Keratinocyte (primary cell): ENCODE measurements at regions not wholly inside any gene's neighbourhood (a gene's known extent, or its start where the extent isn't known, plus 50 kb on each side); places are given as distances from the start of the nearest gene placed in this dataset.

Experiments
- DNase-seq: peaks from one replicate; pipeline ENCODE4 v3.0.0-alpha.2; 2011; ENCODE audit warnings: low read depth, missing footprints, low spot score
- FAIRE-seq: peaks from 2 replicates; lab custom pipeline; 2011; peaks lifted over from hg19 to GRCh38; lab: Jason Lieb, UNC
- H2AFZ ChIP-seq: 2 replicates; pipeline ENCODE4 v1.6.0; 2012; ENCODE audit warnings: low read length, control low read depth, inconsistent platforms; ENCODE audit not compliant: control insufficient read depth
- H3K27ac ChIP-seq: 2 replicates; pipeline ENCODE4 v1.5.1; 2011; ENCODE audit warnings: low read length; ENCODE audit not compliant: control insufficient read depth, insufficient read depth
- H3K27me3 ChIP-seq: 3 replicates; pipeline ENCODE4 v1.6.0; 2011; ENCODE audit warnings: low read length; ENCODE audit not compliant: control insufficient read depth, insufficient read depth; ENCODE audit errors: extremely low read depth
- H3K36me3 ChIP-seq, 2 experiments: 2 replicates in 1 of 2; 3 replicates in 1 of 2; pipeline ENCODE4 v1.5.1; 2011; ENCODE audit warnings: low read length in 2 of 2, mild to moderate bottlenecking in 1 of 2; ENCODE audit not compliant: control insufficient read depth in 2 of 2, insufficient read depth in 2 of 2; ENCODE audit errors: extremely low read depth in 1 of 2
- H3K4me1 ChIP-seq: 3 replicates; pipeline ENCODE4 v1.5.1; 2011; ENCODE audit warnings: low read length; ENCODE audit not compliant: control insufficient read depth, insufficient read depth; ENCODE audit errors: extremely low read depth
- H3K4me2 ChIP-seq: 3 replicates; pipeline ENCODE4 v1.6.0; 2011; ENCODE audit warnings: low read depth, low read length; ENCODE audit not compliant: control insufficient read depth, insufficient read depth; ENCODE audit errors: extremely low read depth
- H3K4me3 ChIP-seq, 3 experiments: fragments of 200-600 bp in 1 of 3; sonication (generic) in 1 of 3; 2 replicates in 2 of 3; 3 replicates in 1 of 3; pipeline ENCODE4 v1.5.1; 2011 to 2016; ENCODE audit warnings: low read length in 3 of 3, mild to moderate bottlenecking in 3 of 3, control low read depth in 2 of 3, inconsistent platforms in 1 of 3, low read depth in 1 of 3, mixed read lengths in 1 of 3, mixed run types in 1 of 3, moderate library complexity in 1 of 3; ENCODE audit not compliant: control insufficient read depth in 2 of 3, insufficient read depth in 2 of 3; ENCODE audit errors: extremely low read depth in 1 of 3
- H3K79me2 ChIP-seq: 2 replicates; pipeline ENCODE4 v1.6.0; 2012; ENCODE audit warnings: low read length; ENCODE audit not compliant: control insufficient read depth, insufficient read depth
- H3K9ac ChIP-seq: 3 replicates; pipeline ENCODE4 v1.6.0; 2011; ENCODE audit warnings: low read length; ENCODE audit not compliant: control insufficient read depth, insufficient read depth; ENCODE audit errors: extremely low read depth
- H3K9me1 ChIP-seq: 3 replicates; pipeline ENCODE4 v1.6.0; 2011; ENCODE audit warnings: low read length; ENCODE audit not compliant: control insufficient read depth, insufficient read depth; ENCODE audit errors: extremely low read depth
- H3K9me3 ChIP-seq: 2 replicates; pipeline ENCODE4 v1.5.1; 2012; ENCODE audit warnings: low read depth, low read length; ENCODE audit not compliant: control insufficient read depth
- H4K20me1 ChIP-seq: 3 replicates; pipeline ENCODE4 v1.6.0; 2011; ENCODE audit warnings: low read length; ENCODE audit not compliant: control insufficient read depth, insufficient read depth; ENCODE audit errors: extremely low read depth
- CTCF ChIP-seq, 3 experiments: IDR thresholded peaks in 1 of 3; conservative IDR thresholded peaks in 1 of 3; optimal IDR thresholded peaks in 1 of 3; 2 replicates in 2 of 3; 3 replicates in 1 of 3; pipeline versions ENCODE3 to v1.5.1; 2011; ENCODE audit warnings: low read length in 3 of 3, mild to moderate bottlenecking in 3 of 3, moderate library complexity in 2 of 3, control low read depth in 1 of 3, inconsistent platforms in 1 of 3; ENCODE audit not compliant: insufficient read depth in 2 of 3; ENCODE audit errors: extremely low read depth in 1 of 3
- EZH2 ChIP-seq: IDR thresholded peaks from one replicate; pipeline ENCODE4 v1.6.1; 2012; ENCODE audit warnings: inconsistent platforms, mild to moderate bottlenecking, low read length, moderate library complexity
- dilution Hi-C: fragments of 300-500 bp; cut with MboI; formaldehyde crosslinking; loops from one replicate; pipeline ENCODE4 v1.7.0; 2020; ENCODE audit warnings: low sequenced_read_pairs; ENCODE audit not compliant: extremely low pct_ligation_motif_present

GRCh38 chr1:229209816-229210215, 61.1 kb upstream of the RAB4A start:
- H3K27ac ChIP-seq = no peak overlapping the region
- H3K27me3 ChIP-seq = peaks cover 14% of the 10 kb centered on the region
- H3K36me3 ChIP-seq = no peaks in the 10 kb centered on the region
- H3K4me1 ChIP-seq = no peaks in the 10 kb centered on the region
- TF ChIP-seq CTCF (optimal IDR thresholded peaks at IDR 0.05 in 1 of 3, IDR thresholded peaks at IDR 0.05 in 1 of 3, conservative IDR thresholded peaks at IDR 0.05 in 1 of 3; ENCODE audit: extremely low read depth in 1 of 3, insufficient read depth in 2 of 3, low read length in 3 of 3) (no peak), EZH2 (no peak)
- no peak overlapping the region for H3K9ac ChIP-seq
- no peak for DNase-seq
- H3K9me1 ChIP-seq = no peaks in the 10 kb centered on the region
- H4K20me1 ChIP-seq = no peaks in the 10 kb centered on the region
- FAIRE-seq = no peak
- H2AFZ ChIP-seq = no peak overlapping the region
- dilution Hi-C loops = no loop called here
- H3K4me3 ChIP-seq = no peak overlapping the region
- no peaks in the 10 kb centered on the region for H3K79me2 ChIP-seq
- H3K9me3 ChIP-seq = no peaks in the 10 kb centered on the region
- no peak overlapping the region for H3K4me2 ChIP-seq

- no peak for FAIRE-seq
- H2AFZ ChIP-seq = no peak overlapping the region
- H3K4me1 ChIP-seq = no peaks in the 10 kb centered on the region
- H3K79me2 ChIP-seq = no peaks in the 10 kb centered on the region
- H3K27ac ChIP-seq = no peak overlapping the region
- no peak for TF ChIP-seq EZH2
- TF ChIP-seq CTCF (optimal IDR thresholded peaks at IDR 0.05 in 1 of 3, IDR thresholded peaks at IDR 0.05 in 1 of 3, conservative IDR thresholded peaks at IDR 0.05 in 1 of 3; ENCODE audit: extremely low read depth in 1 of 3, insufficient read depth in 2 of 3, low read length in 3 of 3) = no peak
- no peaks in the 10 kb centered on the region for H4K20me1 ChIP-seq
- no peaks in the 10 kb centered on the region for H3K9me3 ChIP-seq
- dilution Hi-C loops = no loop called here
- H3K9me1 ChIP-seq = no peaks in the 10 kb centered on the region
- no peak overlapping the region for H3K4me2 ChIP-seq
- H3K27me3 ChIP-seq = peaks cover 9% of the 10 kb centered on the region
- no peak for DNase-seq
- no peak overlapping the region for H3K9ac ChIP-seq
- no peaks in the 10 kb centered on the region for H3K36me3 ChIP-seq
- H3K4me3 ChIP-seq = no peak overlapping the region
These were observed 60.1 kb upstream of the RAB4A start for GRCh38 chr1:229210844-229211243.
